ENCODE measurements at regions not wholly inside any gene's neighbourhood (a gene's known extent, or its start where the extent isn't known, plus 50 kb on each side); places are given as distances from the start of the nearest gene placed in this dataset.

- no peak for TF ChIP-seq CTCF (IDR thresholded peaks at IDR 0.05)
- TF ChIP-seq POLR2A (IDR thresholded peaks at IDR 0.05) = no peak
These were observed 408.5 kb downstream of the DLEU7 start for GRCh38 chr13:50435011-50435410.

All from heart left ventricle (tissue), 13 donors.